Neural progenitor cell (in vitro differentiated cells): ENCODE measurements at regions not wholly inside any gene's neighbourhood (a gene's known extent, or its start where the extent isn't known, plus 50 kb on each side); places are given as distances from the start of the nearest gene placed in this dataset.

Experiments used
- DNase-seq: peaks from one replicate; pipeline ENCODE4 v3.0.0-alpha.2; 2016; ENCODE audit warnings: low spot score
- H2AFZ ChIP-seq: fragments of 200-600 bp; sonication (generic); replicated peaks from 2 replicates; pipeline ENCODE4 v1.6.1; 2016; ENCODE audit warnings: antibody characterized with exemption
- H3F3A ChIP-seq: fragments of 200-600 bp; sonication (generic); 2 replicates; pipeline ENCODE4 v1.6.1; 2016; ENCODE audit warnings: antibody characterized with exemption, low read depth
- H3K27ac ChIP-seq: fragments of 200-600 bp; sonication (generic); 2 replicates; pipeline ENCODE4 v1.5.1; 2016; ENCODE audit warnings: mild to moderate bottlenecking
- H3K27me3 ChIP-seq: fragments of 200-600 bp; sonication (generic); 2 replicates; pipeline ENCODE4 v1.6.1; 2016; ENCODE audit warnings: mild to moderate bottlenecking, moderate library complexity
- H3K36me3 ChIP-seq: fragments of 200-600 bp; sonication (generic); 2 replicates; pipeline ENCODE4 v1.5.1; 2016
- H3K4me1 ChIP-seq: fragments of 200-600 bp; sonication (generic); 2 replicates; pipeline ENCODE4 v1.6.1; 2016; ENCODE audit warnings: mixed run types
- H3K4me2 ChIP-seq: fragments of 200-600 bp; sonication (generic); 2 replicates; pipeline ENCODE4 v1.6.1; 2016
- H3K4me3 ChIP-seq: fragments of 200-600 bp; sonication (generic); 2 replicates; pipeline ENCODE4 v1.5.1; 2016
- H3K79me2 ChIP-seq: fragments of 200-600 bp; sonication (generic); 2 replicates; pipeline ENCODE4 v1.6.1; 2016; ENCODE audit warnings: low read depth
- H3K9ac ChIP-seq: fragments of 200-600 bp; sonication (generic); 2 replicates; pipeline ENCODE4 v1.6.1; 2016
- H3K9me3 ChIP-seq: fragments of 200-600 bp; sonication (generic); 2 replicates; pipeline ENCODE4 v1.5.1; 2016; ENCODE audit warnings: low read depth
- H4K20me1 ChIP-seq: fragments of 200-600 bp; sonication (generic); 2 replicates; pipeline ENCODE4 v1.6.1; 2016; ENCODE audit warnings: low read depth
- H3K27ac Mint-ChIP-seq: 3 replicates; pipeline ENCODE4 v1.8.0; 2021; ENCODE audit warnings: mixed read lengths
- H3K27me3 Mint-ChIP-seq: 2 replicates; pipeline ENCODE4 v1.8.0; 2022; ENCODE audit warnings: low read depth, mild to moderate bottlenecking, inconsistent platforms, moderate library complexity, mixed read lengths; ENCODE audit not compliant: insufficient read depth
- H3K36me3 Mint-ChIP-seq: 3 replicates; pipeline ENCODE4 v1.8.0; 2021; ENCODE audit warnings: mixed read lengths
- H3K4me1 Mint-ChIP-seq: 3 replicates; pipeline ENCODE4 v1.8.0; 2021; ENCODE audit warnings: mixed read lengths
- H3K4me3 Mint-ChIP-seq: 3 replicates; pipeline ENCODE4 v1.8.0; 2021; ENCODE audit warnings: mild to moderate bottlenecking, moderate library complexity, mixed read lengths
- H3K9me3 Mint-ChIP-seq: 3 replicates; pipeline ENCODE4 v1.8.0; 2020; ENCODE audit warnings: mixed read lengths
- EZH2 ChIP-seq: fragments of 200-600 bp; sonication (generic); IDR thresholded peaks from 2 replicates; pipeline ENCODE4 v1.6.1; 2017; ENCODE audit warnings: antibody characterized with exemption, mild to moderate bottlenecking, moderate library complexity
- EZH2phosphoT487 ChIP-seq: fragments of 200-600 bp; sonication (generic); IDR thresholded peaks from 2 replicates; pipeline ENCODE4 v1.6.1; 2017; ENCODE audit warnings: antibody characterized with exemption
- TF ChIP-seq, protein P1 (sequence below): fragments of 200-600 bp; sonication (generic); IDR thresholded peaks from 2 replicates; pipeline ENCODE4 v1.5.1; 2017; ENCODE audit warnings: antibody characterized with exemption, mild to moderate bottlenecking

DNA sequence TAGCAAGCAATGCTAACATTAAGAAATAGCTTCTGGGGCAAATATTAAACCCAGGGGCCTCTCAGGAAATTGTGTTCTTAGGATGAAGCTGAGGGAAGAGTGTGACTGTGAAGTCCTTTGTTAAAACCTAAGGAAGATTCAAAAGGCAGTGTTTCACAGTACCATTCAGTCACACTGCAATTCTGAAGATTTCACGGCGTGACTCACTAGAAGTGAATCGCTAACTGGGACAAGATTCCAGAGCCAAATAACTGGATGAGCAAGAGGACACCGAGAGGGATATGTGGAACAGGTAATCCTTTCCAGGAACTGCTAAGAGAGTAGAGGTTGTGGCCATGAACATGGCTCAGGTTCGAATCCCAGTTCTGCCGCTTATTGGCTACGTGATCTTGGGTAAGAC, 61.8 kb upstream of the SMAD3 start:
- no peak overlapping the region for H3K4me3 Mint-ChIP-seq
- no peaks in the 10 kb centered on the region for H3K9me3 Mint-ChIP-seq
- Histone ChIP-seq H3K27me3 (no peaks in the 10 kb centered on the region), H3K27ac (no peak overlapping the region), H3K36me3 (no peaks in the 10 kb centered on the region), H3K4me3 (no peak overlapping the region), H2AFZ (no peak overlapping the region), H4K20me1 (no peaks in the 10 kb centered on the region), H3K4me1 (no peaks in the 10 kb centered on the region), H3F3A (no peaks in the 10 kb centered on the region), H3K4me2 (no peak overlapping the region), H3K9ac (no peak overlapping the region), H3K79me2 (no peaks in the 10 kb centered on the region), H3K9me3 (no peaks in the 10 kb centered on the region)
- peaks cover 14% of the 10 kb centered on the region for H3K4me1 Mint-ChIP-seq
- peaks cover 4% of the 10 kb centered on the region for H3K27me3 Mint-ChIP-seq
- DNase-seq, result no peak
- H3K27ac Mint-ChIP-seq, result peak overlapping the region; percentile 68
- H3K36me3 Mint-ChIP-seq, result no peaks in the 10 kb centered on the region
- TF ChIP-seq EZH2phosphoT487 (no peak), EZH2 (no peak)
- TF ChIP-seq, protein P1, sequence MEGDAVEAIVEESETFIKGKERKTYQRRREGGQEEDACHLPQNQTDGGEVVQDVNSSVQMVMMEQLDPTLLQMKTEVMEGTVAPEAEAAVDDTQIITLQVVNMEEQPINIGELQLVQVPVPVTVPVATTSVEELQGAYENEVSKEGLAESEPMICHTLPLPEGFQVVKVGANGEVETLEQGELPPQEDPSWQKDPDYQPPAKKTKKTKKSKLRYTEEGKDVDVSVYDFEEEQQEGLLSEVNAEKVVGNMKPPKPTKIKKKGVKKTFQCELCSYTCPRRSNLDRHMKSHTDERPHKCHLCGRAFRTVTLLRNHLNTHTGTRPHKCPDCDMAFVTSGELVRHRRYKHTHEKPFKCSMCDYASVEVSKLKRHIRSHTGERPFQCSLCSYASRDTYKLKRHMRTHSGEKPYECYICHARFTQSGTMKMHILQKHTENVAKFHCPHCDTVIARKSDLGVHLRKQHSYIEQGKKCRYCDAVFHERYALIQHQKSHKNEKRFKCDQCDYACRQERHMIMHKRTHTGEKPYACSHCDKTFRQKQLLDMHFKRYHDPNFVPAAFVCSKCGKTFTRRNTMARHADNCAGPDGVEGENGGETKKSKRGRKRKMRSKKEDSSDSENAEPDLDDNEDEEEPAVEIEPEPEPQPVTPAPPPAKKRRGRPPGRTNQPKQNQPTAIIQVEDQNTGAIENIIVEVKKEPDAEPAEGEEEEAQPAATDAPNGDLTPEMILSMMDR, result no peak

DNA sequence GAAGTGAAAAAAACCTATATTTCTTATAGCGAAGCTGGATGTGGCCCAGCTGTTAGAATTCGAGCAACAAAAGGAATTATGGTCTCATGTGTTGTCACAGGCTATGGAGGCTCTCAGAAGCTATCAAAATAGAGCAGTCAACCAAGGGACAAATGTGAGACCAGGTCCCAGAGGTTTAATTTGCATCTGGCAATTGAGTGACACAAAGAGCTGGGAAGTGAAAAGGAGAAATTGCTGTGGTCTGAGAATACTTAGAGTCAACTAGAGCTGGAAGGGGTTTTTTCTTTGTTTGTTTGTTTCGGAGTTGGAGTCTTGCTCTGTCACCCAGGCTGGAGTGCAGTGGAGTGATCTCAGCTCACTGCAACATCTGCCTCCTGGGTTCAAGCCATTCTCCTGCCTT, 61.3 kb upstream of the SMAD3 start:
- Mint-ChIP-seq H3K27ac (peak overlapping the region; percentile 68), H3K36me3 (no peaks in the 10 kb centered on the region), H3K9me3 (peaks cover 3% of the 10 kb centered on the region), H3K4me3 (no peak overlapping the region), H3K4me1 (peaks cover 14% of the 10 kb centered on the region), H3K27me3 (peaks cover 7% of the 10 kb centered on the region)
- no peak overlapping the region for H3K9ac ChIP-seq
- no peak overlapping the region for H3K4me3 ChIP-seq
- H3K27me3 ChIP-seq, result no peaks in the 10 kb centered on the region
- H3K36me3 ChIP-seq, result no peaks in the 10 kb centered on the region
- no peak overlapping the region for H2AFZ ChIP-seq
- no peak for DNase-seq
- no peak overlapping the region for H3K4me2 ChIP-seq
- no peaks in the 10 kb centered on the region for H4K20me1 ChIP-seq
- no peaks in the 10 kb centered on the region for H3K79me2 ChIP-seq
- TF ChIP-seq, protein P1, result no peak
- no peak for TF ChIP-seq EZH2
- no peak for TF ChIP-seq EZH2phosphoT487
- no peaks in the 10 kb centered on the region for H3F3A ChIP-seq
- no peaks in the 10 kb centered on the region for H3K9me3 ChIP-seq
- H3K4me1 ChIP-seq, result no peaks in the 10 kb centered on the region
- H3K27ac ChIP-seq, result no peak overlapping the region

DNA sequence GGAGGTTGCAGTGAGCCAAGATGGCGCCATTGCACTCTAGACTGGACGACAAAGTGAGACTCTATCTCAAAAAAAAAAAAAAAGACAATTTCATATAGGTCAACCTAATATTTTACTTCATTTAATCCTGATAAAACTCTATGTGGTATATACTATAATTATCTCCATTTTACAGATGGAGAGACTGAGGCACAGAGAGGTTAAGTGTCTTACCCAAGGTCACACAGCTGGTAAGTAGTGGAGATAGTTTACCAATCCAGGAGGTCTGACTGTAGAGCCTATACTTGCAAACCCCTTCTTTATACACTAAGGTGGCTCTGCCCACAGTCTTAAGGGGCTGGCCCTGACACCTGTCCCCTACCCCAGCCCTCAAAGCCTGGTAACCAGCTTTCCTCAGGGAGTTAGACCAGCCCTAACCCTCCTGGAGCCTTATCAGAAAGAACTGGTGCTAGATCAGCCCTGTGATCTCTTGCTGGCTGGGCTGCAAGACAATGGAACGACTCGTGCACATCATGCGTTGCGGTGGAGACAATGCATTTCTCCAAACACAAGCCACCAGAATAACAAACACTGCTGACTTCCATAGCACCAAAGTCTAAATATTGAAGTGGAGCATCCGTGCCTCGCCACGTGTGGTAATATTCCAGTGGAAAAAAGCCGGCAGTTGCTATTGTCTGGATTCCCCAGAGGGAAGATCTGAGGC, 60.0 kb upstream of the SMAD3 start:
- Histone ChIP-seq H3K9ac (no peak overlapping the region), H3K27ac (no peak overlapping the region), H2AFZ (peak overlapping the region; percentile 31), H4K20me1 (no peaks in the 10 kb centered on the region), H3K4me1 (no peaks in the 10 kb centered on the region), H3K36me3 (no peaks in the 10 kb centered on the region), H3K9me3 (no peaks in the 10 kb centered on the region), H3K79me2 (no peaks in the 10 kb centered on the region), H3K4me3 (no peak overlapping the region), H3K27me3 (no peaks in the 10 kb centered on the region), H3F3A (no peaks in the 10 kb centered on the region), H3K4me2 (no peak overlapping the region)
- H3K27me3 Mint-ChIP-seq, result peaks cover 7% of the 10 kb centered on the region
- peak overlapping the region; percentile 20 for H3K27ac Mint-ChIP-seq
- H3K4me3 Mint-ChIP-seq, result no peak overlapping the region
- peaks cover 3% of the 10 kb centered on the region for H3K9me3 Mint-ChIP-seq
- TF ChIP-seq EZH2 (no peak), EZH2phosphoT487 (no peak)
- TF ChIP-seq, protein P1, result no peak
- no peaks in the 10 kb centered on the region for H3K36me3 Mint-ChIP-seq
- no peak for DNase-seq
- peaks cover 14% of the 10 kb centered on the region for H3K4me1 Mint-ChIP-seq
